ENCODE measurements at regions not wholly inside any gene's neighbourhood (a gene's known extent, or its start where the extent isn't known, plus 50 kb on each side); places are given as distances from the start of the nearest gene placed in this dataset.

GRCh38 chr11:71201936-71202597 lies 50.3 kb downstream of the SHANK2 start:
- DNase-seq, result no peak

GRCh38 chr11:71201231-71201630 lies 51.1 kb downstream of the SHANK2 start:
- DNase-seq, result no peak

GRCh38 chr11:71200761-71201160 lies 51.6 kb downstream of the SHANK2 start:
- DNase-seq, result no peak

GRCh38 chr11:71200172-71200716 lies 52.1 kb downstream of the SHANK2 start:
- no peak for DNase-seq

- DNase-seq, result no peak
These were observed 53.1 kb downstream of the SHANK2 start for GRCh38 chr11:71199226-71199820.

- no peak for DNase-seq
These were observed 53.6 kb downstream of the SHANK2 start for GRCh38 chr11:71198823-71199165.

- no peak for DNase-seq
These were observed 54.1 kb downstream of the SHANK2 start for GRCh38 chr11:71198141-71198822.

- no peak for DNase-seq
These were observed 55.3 kb downstream of the SHANK2 start for GRCh38 chr11:71197096-71197495.

- no peak for DNase-seq
These were observed 57.7 kb downstream of the SHANK2 start for GRCh38 chr11:71194710-71195109.

- no peak for DNase-seq
These were observed 58.9 kb downstream of the SHANK2 start for GRCh38 chr11:71193431-71193830.

GRCh38 chr11:71192629-71193028 lies 59.7 kb downstream of the SHANK2 start:
- DNase-seq, result no peak

GRCh38 chr11:71191201-71191600 lies 61.2 kb downstream of the SHANK2 start:
- DNase-seq, result no peak

- no peak for DNase-seq
These were observed 61.8 kb downstream of the SHANK2 start for GRCh38 chr11:71190551-71190950.

GRCh38 chr11:71189768-71190315 lies 62.5 kb downstream of the SHANK2 start:
- DNase-seq, result no peak

GRCh38 chr11:71188886-71189767 lies 63.2 kb downstream of the SHANK2 start:
- DNase-seq, result no peak

GRCh38 chr11:71188073-71188472 lies 64.3 kb downstream of the SHANK2 start:
- no peak for DNase-seq

GRCh38 chr11:71186806-71187205 lies 65.6 kb downstream of the SHANK2 start:
- no peak for DNase-seq

- no peak for DNase-seq
These were observed 67.0 kb downstream of the SHANK2 start for GRCh38 chr11:71185411-71185810.

GRCh38 chr11:71184421-71185210 lies 67.8 kb downstream of the SHANK2 start:
- no peak for DNase-seq

- no peak for DNase-seq
These were observed 68.5 kb downstream of the SHANK2 start for GRCh38 chr11:71183878-71184277.

GRCh38 chr11:71182791-71183677 lies 69.3 kb downstream of the SHANK2 start:
- DNase-seq, result no peak

Measured in stimulated activated CD4-positive, alpha-beta T cell treated with anti-CD3 and anti-CD28 coated beads, Interleukin-15, amount 100 ng/mL, for 24 hours (primary cell).